H1 (cell line): ENCODE measurements at regions not wholly inside any gene's neighbourhood (a gene's known extent, or its start where the extent isn't known, plus 50 kb on each side); places are given as distances from the start of the nearest gene placed in this dataset.

Experiments
- CTCF ChIA-PET: fragments of 300-600 bp; sonication (Branson Sonifier 250); formaldehyde crosslinking; loops from one replicate; lab custom pipeline; 2021; ENCODE audit not compliant: partially characterized antibody; lab: Charles Lee
- POLR2A ChIA-PET: fragments of 300-600 bp; sonication (Branson Sonifier 250); formaldehyde crosslinking; loops from one replicate; lab custom pipeline; 2021; ENCODE audit warnings: inconsistent platforms; ENCODE audit not compliant: partially characterized antibody; lab: Charles Lee
- DNase-seq, 2 experiments: peaks; one replicate each; pipeline versions ENCODE4 v3.0.0 to v3.0.0-alpha.2; 2010 to 2022; ENCODE audit warnings: low spot score in 2 of 2, low read depth in 1 of 2, mixed read lengths in 1 of 2
- FAIRE-seq: peaks from 2 replicates; lab custom pipeline; 2011; peaks lifted over from hg19 to GRCh38; lab: Jason Lieb, UNC
- H2AFZ ChIP-seq: 2 replicates; pipeline ENCODE4 v1.8.1; 2012; ENCODE audit warnings: low read length, inconsistent platforms
- H2AK5ac ChIP-seq: 2 replicates; pipeline ENCODE4 v1.6.1; 2013; ENCODE audit warnings: low read depth, low read length
- H2BK120ac ChIP-seq: replicated peaks from 2 replicates; pipeline ENCODE3; 2013; ENCODE audit warnings: low read depth, low read length, inconsistent platforms
- H2BK12ac ChIP-seq: 2 replicates; pipeline ENCODE4 v1.6.1; 2013; ENCODE audit warnings: low read depth, low read length
- H2BK15ac ChIP-seq: 2 replicates; pipeline ENCODE4 v1.6.1; 2013; ENCODE audit warnings: low read length
- H2BK20ac ChIP-seq: 2 replicates; pipeline ENCODE4 v1.6.1; 2013; ENCODE audit warnings: low read length
- H2BK5ac ChIP-seq: 2 replicates; pipeline ENCODE4 v1.6.1; 2013; ENCODE audit warnings: low read depth, low read length
- H3K14ac ChIP-seq: 2 replicates; pipeline ENCODE4 v1.6.1; 2013; ENCODE audit warnings: inconsistent platforms; ENCODE audit not compliant: insufficient read length
- H3K18ac ChIP-seq: 2 replicates; pipeline ENCODE4 v1.6.1; 2013; ENCODE audit warnings: low read length; ENCODE audit errors: extremely low read depth
- H3K23ac ChIP-seq: 2 replicates; pipeline ENCODE4 v1.6.1; 2013; ENCODE audit warnings: inconsistent platforms; ENCODE audit not compliant: insufficient read length
- H3K23me2 ChIP-seq: 2 replicates; pipeline ENCODE4 v1.6.1; 2013; ENCODE audit warnings: low read depth, low read length
- H3K27ac ChIP-seq: 2 replicates; pipeline ENCODE4 v1.6.1; 2011; ENCODE audit warnings: low read depth, low read length, inconsistent platforms
- H3K27me3 ChIP-seq, 4 experiments: replicated peaks in 1 of 4; 1 replicate in 1 of 4; 2 replicates in 3 of 4; pipeline versions ENCODE4 v1.6.1 to v1.8.1; 2011 to 2013; ENCODE audit warnings: low read length in 3 of 4, mild to moderate bottlenecking in 3 of 4, inconsistent platforms in 2 of 4, mixed read lengths in 2 of 4, moderate library complexity in 1 of 4; ENCODE audit not compliant: control insufficient read depth in 3 of 4, insufficient read depth in 3 of 4; ENCODE audit errors: extremely low read depth in 1 of 4
- H3K36me3 ChIP-seq, 4 experiments: 2 replicates each; pipeline versions ENCODE4 v1.6.1 to v1.8.1; 2011 to 2013; ENCODE audit warnings: mild to moderate bottlenecking in 4 of 4, low read length in 3 of 4, moderate library complexity in 2 of 4, control low read depth in 1 of 4, inconsistent platforms in 1 of 4; ENCODE audit not compliant: insufficient read depth in 4 of 4, control insufficient read depth in 2 of 4
- H3K4ac ChIP-seq: replicated peaks from 2 replicates; pipeline ENCODE3; 2013; ENCODE audit warnings: low read length, low read depth, mixed read lengths, inconsistent platforms; ENCODE audit not compliant: insufficient read length
- H3K4me1 ChIP-seq, 4 experiments: replicated peaks in 1 of 4; 1 replicate in 1 of 4; 2 replicates in 3 of 4; pipeline versions ENCODE4 v1.6.1 to v1.8.1; 2011 to 2013; ENCODE audit warnings: low read length in 3 of 4, inconsistent platforms in 2 of 4, mixed read lengths in 1 of 4; ENCODE audit not compliant: insufficient read depth in 4 of 4, control insufficient read depth in 3 of 4
- H3K4me2 ChIP-seq, 2 experiments: 2 replicates each; pipeline versions ENCODE4 v1.6.1 to v1.8.1; 2011 to 2013; ENCODE audit warnings: low read depth in 2 of 2, low read length in 2 of 2, control low read depth in 1 of 2, inconsistent platforms in 1 of 2, mild to moderate bottlenecking in 1 of 2; ENCODE audit not compliant: insufficient read depth in 1 of 2
- H3K4me3 ChIP-seq, 4 experiments: fragments of 200-600, 300-600 bp in 1 of 4; sonication (generic), shearing (Covaris generic), sonication (Bioruptor Twin) in 1 of 4; 2 replicates each; pipeline versions ENCODE4 v1.5.1 to v1.8.1; 2011 to 2016; ENCODE audit warnings: low read length in 4 of 4, low read depth in 3 of 4, control low read depth in 2 of 4, inconsistent platforms in 2 of 4, mild to moderate bottlenecking in 2 of 4, mixed read lengths in 1 of 4, moderate library complexity in 1 of 4; ENCODE audit not compliant: insufficient read depth in 2 of 4; ENCODE audit errors: extremely low read depth in 1 of 4
- H3K56ac ChIP-seq: replicated peaks from 2 replicates; pipeline ENCODE3; 2013; ENCODE audit warnings: low read depth, mild to moderate bottlenecking, mixed read lengths, low read length, inconsistent platforms; ENCODE audit not compliant: insufficient read length
- H3K79me1 ChIP-seq: 2 replicates; pipeline ENCODE4 v1.6.1; 2013; ENCODE audit warnings: low read depth, low read length, control low read depth
- H3K79me2 ChIP-seq, 2 experiments: 2 replicates each; pipeline versions ENCODE4 v1.6.1 to v1.8.1; 2012 to 2013; ENCODE audit warnings: low read length in 2 of 2, mild to moderate bottlenecking in 2 of 2, inconsistent platforms in 1 of 2; ENCODE audit not compliant: insufficient read depth in 2 of 2, control insufficient read depth in 1 of 2
- H3K9ac ChIP-seq, 4 experiments: replicated peaks in 1 of 4; 1 replicate in 1 of 4; 2 replicates in 3 of 4; pipeline versions ENCODE4 v1.6.1 to v1.8.1; 2011 to 2013; ENCODE audit warnings: low read depth in 3 of 4, low read length in 3 of 4, control low read depth in 2 of 4, mild to moderate bottlenecking in 2 of 4, moderate library complexity in 2 of 4, inconsistent platforms in 1 of 4; ENCODE audit errors: extremely low read depth in 1 of 4
- H3K9me3 ChIP-seq, 2 experiments: 2 replicates each; pipeline versions ENCODE4 v1.6.1 to v1.8.1; 2012 to 2013; ENCODE audit warnings: mild to moderate bottlenecking in 2 of 2, moderate library complexity in 2 of 2, control low read depth in 1 of 2, inconsistent platforms in 1 of 2, low read depth in 1 of 2, low read length in 1 of 2, mixed read lengths in 1 of 2; ENCODE audit not compliant: insufficient read depth in 2 of 2
- H4K20me1 ChIP-seq, 2 experiments: replicated peaks in 1 of 2; 2 replicates each; pipeline versions ENCODE3 to v1.8.1; 2011 to 2013; ENCODE audit warnings: inconsistent platforms in 2 of 2, low read length in 2 of 2, mild to moderate bottlenecking in 1 of 2; ENCODE audit not compliant: insufficient read depth in 2 of 2, control insufficient read depth in 1 of 2
- H4K5ac ChIP-seq: 2 replicates; pipeline ENCODE4 v1.6.1; 2013; ENCODE audit warnings: low read length, low read depth, mixed read lengths, inconsistent platforms; ENCODE audit not compliant: insufficient read length
- H4K8ac ChIP-seq: 2 replicates; pipeline ENCODE4 v1.8.0; 2013; ENCODE audit warnings: mild to moderate bottlenecking, moderate library complexity, low read length, inconsistent platforms; ENCODE audit not compliant: insufficient read depth; ENCODE audit errors: extremely low read depth
- H4K91ac ChIP-seq: replicated peaks from 2 replicates; pipeline ENCODE3; 2013; ENCODE audit warnings: low read length, mixed read lengths, inconsistent platforms; ENCODE audit not compliant: insufficient read length
- CEBPB ChIP-seq: IDR thresholded peaks from 2 replicates; pipeline ENCODE4 v1.6.1; 2012; ENCODE audit warnings: low read depth, low read length
- EGR1 ChIP-seq: IDR thresholded peaks from 2 replicates; pipeline ENCODE4 v1.6.1; 2011; ENCODE audit warnings: low read depth, low read length, borderline replicate concordance
- HDAC2 ChIP-seq, 2 experiments: fragments of 300-600 bp in 1 of 2; sonication (generic) in 1 of 2; IDR thresholded peaks; 2 replicates each; pipeline ENCODE4 v1.6.1; 2011 to 2012; ENCODE audit warnings: low read depth in 2 of 2, low read length in 2 of 2, mild to moderate bottlenecking in 2 of 2, moderate library complexity in 2 of 2, borderline replicate concordance in 1 of 2, inconsistent platforms in 1 of 2
- RXRA ChIP-seq: IDR thresholded peaks from 2 replicates; pipeline ENCODE4 v1.6.1; 2011; ENCODE audit warnings: low read depth, mild to moderate bottlenecking, low read length, moderate library complexity; ENCODE audit not compliant: insufficient read depth
- SIN3A ChIP-seq, 2 experiments: IDR thresholded peaks in 1 of 2; conservative IDR thresholded peaks in 1 of 2; 2 replicates each; pipeline ENCODE4 v1.6.1; 2011 to 2012; ENCODE audit warnings: low read length in 2 of 2, improper control_type of control experiment in 1 of 2, low read depth in 1 of 2, mild to moderate bottlenecking in 1 of 2
- SRF ChIP-seq: IDR thresholded peaks from 2 replicates; pipeline ENCODE4 v1.6.1; 2011; ENCODE audit warnings: mild to moderate bottlenecking, low read depth, low read length, moderate library complexity
- TBP ChIP-seq: IDR thresholded peaks from 2 replicates; pipeline ENCODE4 v1.6.1; 2011; ENCODE audit warnings: low read depth, low read length, improper control_type of control experiment
- USF2 ChIP-seq: IDR thresholded peaks from 2 replicates; pipeline ENCODE4 v1.6.1; 2011; ENCODE audit warnings: low read length, improper control_type of control experiment
- YY1 ChIP-seq: IDR thresholded peaks from 2 replicates; pipeline ENCODE4 v1.6.1; 2011; ENCODE audit warnings: low read depth, mild to moderate bottlenecking, low read length
- WGBS, 2 experiments: shearing (Covaris generic) in 1 of 2; methylation state at CpG; one replicate each; pipeline versions ENCODE4 v1.1.6 to v1.1.7; 2013 to 2015; ENCODE audit warnings: low lambda C conversion rate in 2 of 2, mixed read lengths in 2 of 2, inconsistent platforms in 1 of 2, low coverage in 1 of 2, missing lambda C conversion rate in 1 of 2; ENCODE audit not compliant: insufficient replicate concordance in 2 of 2, insufficient coverage in 1 of 2, insufficient read length in 1 of 2; ENCODE audit errors: extremely low coverage in 1 of 2, missing lambda C conversion rate in 1 of 2; 5-methylcytosine and 5-hydroxymethylcytosine counted together

- Histone ChIP-seq H3K23ac (no peak overlapping the region), H4K91ac (no peak overlapping the region), H4K8ac (no peak overlapping the region), H2AK5ac (no peak overlapping the region), H3K79me1 (no peaks in the 10 kb centered on the region), H2BK5ac (no peak overlapping the region), H3K9ac (no peak overlapping the region), H3K18ac (no peak overlapping the region), H2BK12ac (no peak overlapping the region), H4K5ac (no peak overlapping the region), H3K9me3 (no peaks in the 10 kb centered on the region), H4K20me1 (no peaks in the 10 kb centered on the region), H2BK15ac (no peak overlapping the region), H3K4me1 (peaks cover 0 to 7% (median 6%) of the 10 kb centered on the region in 4 experiments; a peak in 6 of 7 replicates), H3K23me2 (no peaks in the 10 kb centered on the region), H2BK120ac (no peak overlapping the region), H3K36me3 (no peaks in the 10 kb centered on the region), H3K27me3 (no peaks in the 10 kb centered on the region), H3K79me2 (no peaks in the 10 kb centered on the region), H2BK20ac (no peak overlapping the region), H2AFZ (no peak overlapping the region), H3K4ac (no peak overlapping the region), H3K14ac (no peak overlapping the region), H3K4me2 (no peak overlapping the region), H3K27ac (no peak overlapping the region), H3K56ac (no peak overlapping the region), H3K4me3 (no peak overlapping the region)
- POLR2A ChIA-PET: no interaction called here
- 93% methylated on average over 1 of the region's 1 CpG; no CpG with 5 or more reads in 1 of the 2 experiments for WGBS, 2 experiments
- no peak for FAIRE-seq
- CTCF ChIA-PET: interaction anchor here (0.6 to 1.0 kb wide), 2 partner anchors 9 to 10 kb away, joined by 3 read pairs; no protein-coding TSS in a partner anchor
- DNase-seq: no peak
- TF ChIP-seq RXRA: no peak
- no peak for TF ChIP-seq SIN3A (conservative IDR thresholded peaks at IDR 0.05 in 1 of 2, IDR thresholded peaks at IDR 0.05 in 1 of 2; ENCODE audit: low read depth in 1 of 2, low read length in 2 of 2)
- no peak for TF ChIP-seq SRF
- TF ChIP-seq CEBPB: no peak
- TF ChIP-seq HDAC2 (IDR thresholded peaks at IDR 0.05; ENCODE audit: borderline replicate concordance in 1 of 2, low read depth in 2 of 2, low read length in 2 of 2): no peak
- no peak for TF ChIP-seq USF2
- TF ChIP-seq TBP: no peak
- TF ChIP-seq YY1: no peak
- TF ChIP-seq EGR1: no peak
These were observed 65.6 kb downstream of the POU5F2 start for GRCh38 chr5:93675460-93676450.
